ENCODE measurements at regions not wholly inside any gene's neighbourhood (a gene's known extent, or its start where the extent isn't known, plus 50 kb on each side); places are given as distances from the start of the nearest gene placed in this dataset.
A peak's percentile ranks its signal among the peaks of the same experiment; 100 is the strongest.

DNA sequence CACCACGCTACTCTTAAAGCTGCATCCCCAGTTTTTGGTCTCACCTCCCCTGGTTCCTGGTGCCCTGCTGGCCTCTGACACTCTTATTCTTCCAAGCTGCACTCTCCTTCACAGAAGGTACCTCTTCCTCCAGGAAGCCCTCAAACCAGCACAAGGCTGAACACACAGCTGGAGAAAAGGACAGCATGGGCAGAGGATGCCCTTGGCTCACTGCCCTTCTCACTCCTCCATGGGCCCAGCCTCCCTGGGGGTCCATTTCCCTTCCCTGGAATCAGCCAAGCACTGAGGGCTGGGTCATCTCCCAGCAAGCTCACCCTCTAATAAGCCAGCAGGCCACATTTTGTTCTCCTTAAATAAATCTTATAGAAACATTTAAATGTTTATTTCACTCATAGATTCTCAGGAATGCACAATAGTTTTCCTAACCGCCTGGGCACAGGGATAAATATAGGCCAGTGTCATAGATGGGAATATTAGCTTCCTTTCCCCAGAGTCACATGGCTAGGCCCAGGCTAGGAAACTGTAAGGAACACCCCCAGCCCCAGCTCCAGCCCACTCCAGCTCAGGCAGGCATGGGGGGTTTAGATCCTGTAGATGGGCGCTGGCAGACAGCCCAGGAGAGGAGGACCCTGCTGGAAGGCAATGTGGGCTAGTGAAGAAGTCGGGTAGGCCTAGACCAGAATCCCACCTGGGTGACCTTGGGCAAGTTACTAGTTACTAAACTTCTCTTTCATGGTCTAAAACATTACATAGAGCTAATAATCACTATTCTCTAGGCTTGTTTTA lies 51.5 kb downstream of the IRAG1 start:
- H3K9me3 Mint-ChIP-seq = no peaks in the 10 kb centered on the region
- DNase-seq (ENCODE audit: low spot score in 2 of 2) (no peak), ATAC-seq (no peak)
- H3K36me3 Mint-ChIP-seq = no peaks in the 10 kb centered on the region
- H3K27ac Mint-ChIP-seq = no peak overlapping the region

DNA sequence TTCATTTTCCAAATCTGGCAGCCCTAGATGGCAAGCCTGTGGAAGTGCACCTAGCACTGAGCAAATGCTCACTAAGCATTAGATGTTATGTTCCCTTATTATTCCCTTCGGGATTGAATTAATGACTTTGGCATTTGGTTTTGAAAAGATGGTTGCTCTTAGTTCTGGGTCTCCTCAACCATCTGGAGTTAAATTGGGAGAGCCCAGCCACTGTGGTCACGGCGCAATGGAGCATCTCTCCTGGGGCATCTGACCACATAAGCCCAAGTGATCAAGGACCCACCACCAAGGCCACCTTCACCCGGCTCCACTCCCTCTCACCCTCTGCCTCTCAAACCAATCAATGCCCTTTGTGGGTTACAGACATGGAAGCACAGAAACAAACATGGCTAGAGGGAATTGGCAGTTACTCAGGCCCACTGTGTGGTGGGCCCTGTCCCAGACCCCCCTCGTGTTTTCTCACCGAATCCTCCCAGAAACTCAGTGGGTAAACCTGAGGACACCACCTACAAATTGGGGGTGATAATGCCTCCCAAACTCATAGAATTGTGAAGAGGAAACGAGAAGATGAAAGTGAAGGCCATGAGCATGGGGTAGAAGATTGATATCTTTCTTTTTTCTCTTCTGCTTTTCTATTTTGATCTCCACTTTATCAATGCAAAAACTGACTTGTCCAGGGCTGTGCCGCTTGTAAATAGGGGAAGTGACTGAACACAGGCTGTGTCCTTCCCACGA lies 52.2 kb downstream of the IRAG1 start:
- ATAC-seq (no peak), DNase-seq (ENCODE audit: low spot score in 2 of 2) (no peak)
- H3K9me3 Mint-ChIP-seq = no peaks in the 10 kb centered on the region
- no peak overlapping the region for H3K27ac Mint-ChIP-seq
- H3K36me3 Mint-ChIP-seq = no peaks in the 10 kb centered on the region

DNA sequence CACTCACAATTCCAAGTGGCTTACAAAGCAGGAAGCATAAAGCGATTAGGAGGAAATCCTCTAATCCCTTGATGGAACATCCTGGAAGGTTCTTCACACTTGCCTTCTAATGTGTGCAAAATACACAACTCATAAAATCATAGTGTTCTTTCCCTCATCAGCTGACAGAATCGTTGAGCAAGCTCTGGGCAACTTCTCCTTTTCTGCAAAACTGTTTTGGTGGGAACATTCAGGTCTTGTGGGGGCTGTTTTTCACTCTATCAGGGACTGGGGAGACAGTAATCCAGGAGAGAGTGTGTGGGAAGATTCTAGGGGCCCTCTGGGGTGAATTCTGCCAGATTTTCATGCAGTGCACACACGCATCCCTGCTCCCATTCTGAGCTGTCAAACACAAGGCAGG lies 53.2 kb downstream of the IRAG1 start:
- H3K9me3 Mint-ChIP-seq = no peaks in the 10 kb centered on the region
- no peak overlapping the region for H3K27ac Mint-ChIP-seq
- DNase-seq (ENCODE audit: low spot score in 2 of 2) (no peak), ATAC-seq (no peak)
- H3K36me3 Mint-ChIP-seq = no peaks in the 10 kb centered on the region

DNA sequence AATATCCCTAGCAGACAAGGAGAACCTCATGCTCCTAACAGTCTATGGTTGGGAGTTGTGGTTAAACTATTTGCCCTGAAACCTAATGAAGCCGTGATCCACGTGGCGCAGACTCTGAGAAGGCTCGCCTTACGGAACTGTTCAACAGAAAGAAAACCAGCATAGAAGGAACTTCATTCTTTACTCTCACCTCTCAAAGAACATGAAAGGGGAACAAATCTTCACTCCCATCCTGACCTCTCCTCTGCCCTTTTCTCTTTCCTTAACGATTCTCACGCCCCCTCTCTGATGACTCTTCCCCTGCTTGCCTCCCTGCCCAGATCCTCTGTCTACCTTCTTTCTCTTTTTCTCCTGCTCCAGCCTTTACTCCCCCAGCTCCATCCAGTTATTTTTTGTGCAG lies 54.2 kb downstream of the IRAG1 start:
- Mint-ChIP-seq H3K36me3 (no peaks in the 10 kb centered on the region), H3K27ac (no peak overlapping the region), H3K9me3 (no peaks in the 10 kb centered on the region)
- ATAC-seq (no peak), DNase-seq (ENCODE audit: low spot score in 2 of 2) (no peak)

DNA sequence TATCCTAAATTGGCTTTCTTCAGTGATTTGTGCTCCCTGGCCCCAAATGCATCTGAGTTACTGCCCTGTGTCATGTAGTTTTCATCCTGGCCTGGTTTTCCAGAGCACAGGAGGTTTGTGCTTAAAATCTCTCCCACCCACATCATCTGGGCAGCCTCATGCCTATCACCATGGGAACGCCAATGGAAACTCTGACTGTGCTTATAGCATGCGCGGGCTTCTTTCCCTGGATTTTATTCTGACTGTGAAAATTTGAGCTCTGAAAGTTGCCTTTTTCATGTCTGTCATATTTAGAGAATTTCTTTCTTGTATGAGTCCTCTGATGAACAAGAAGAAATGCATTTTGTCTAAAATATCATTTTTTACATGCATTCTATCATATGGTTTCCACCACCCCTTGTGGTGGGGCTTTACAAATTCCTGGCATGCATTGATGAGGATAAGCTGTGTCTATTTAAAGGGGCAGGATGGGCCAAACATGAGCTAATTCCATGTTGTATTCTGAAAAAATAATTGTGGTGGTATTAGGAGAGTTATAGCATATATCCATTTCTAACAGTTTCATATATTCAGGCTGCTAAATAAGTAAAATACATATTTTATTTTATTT lies 55.1 kb downstream of the IRAG1 start:
- no peaks in the 10 kb centered on the region for H3K36me3 Mint-ChIP-seq
- H3K9me3 Mint-ChIP-seq = no peaks in the 10 kb centered on the region
- DNase-seq (ENCODE audit: low spot score in 2 of 2) (no peak), ATAC-seq (no peak)
- H3K27ac Mint-ChIP-seq = no peak overlapping the region

DNA sequence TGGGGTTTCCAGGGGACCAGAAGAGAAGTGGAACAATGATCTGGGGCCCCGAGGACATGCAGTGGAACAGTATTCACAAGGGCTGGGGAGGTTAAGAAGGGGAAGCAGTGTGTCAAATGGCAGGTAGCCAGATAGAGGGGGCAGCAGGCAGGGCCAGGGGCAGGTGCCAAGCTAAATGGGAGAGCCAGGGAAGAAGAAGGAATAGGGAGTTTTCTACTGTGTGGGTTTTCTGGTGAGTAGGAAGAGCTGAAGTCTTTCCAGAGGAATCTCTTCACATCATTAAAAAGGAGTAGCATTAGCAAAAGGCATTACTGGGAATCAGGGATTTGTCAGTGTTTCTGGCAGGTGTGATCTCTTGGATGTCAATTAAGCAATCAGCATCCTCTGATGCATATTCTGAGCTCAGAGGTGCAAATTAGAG lies 55.8 kb downstream of the IRAG1 start:
- no peak for ATAC-seq

DNA sequence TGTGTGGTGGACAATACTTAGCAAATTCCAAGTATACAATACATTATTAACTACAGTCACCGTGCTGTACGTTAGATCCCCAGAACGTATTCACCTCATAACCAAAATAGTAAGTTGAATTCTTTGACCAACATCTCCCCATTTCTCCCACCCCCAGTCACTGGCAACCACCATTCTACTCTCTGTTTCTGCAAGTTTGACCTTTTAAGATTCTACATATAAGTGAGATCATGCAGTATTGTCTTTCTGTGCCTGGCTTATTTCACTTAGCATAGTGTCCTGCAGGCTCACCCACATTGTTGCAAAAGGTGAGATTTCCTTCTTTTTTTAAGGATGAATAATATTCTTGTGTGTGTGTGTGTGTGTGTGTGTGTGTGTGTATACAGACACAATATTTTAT lies 59.1 kb downstream of the IRAG1 start:
- ATAC-seq = no peak
- no peak for DNase-seq (ENCODE audit: low spot score in 2 of 2)
- Mint-ChIP-seq H3K9me3 (no peaks in the 10 kb centered on the region), H3K27ac (no peak overlapping the region), H3K36me3 (no peaks in the 10 kb centered on the region)

More for the DNA sequence above, 55.8 kb downstream of the IRAG1 start:
- Mint-ChIP-seq H3K36me3 (no peaks in the 10 kb centered on the region), H3K27ac (no peak overlapping the region), H3K9me3 (no peaks in the 10 kb centered on the region)
- no peak for DNase-seq (ENCODE audit: low spot score in 2 of 2)

DNA sequence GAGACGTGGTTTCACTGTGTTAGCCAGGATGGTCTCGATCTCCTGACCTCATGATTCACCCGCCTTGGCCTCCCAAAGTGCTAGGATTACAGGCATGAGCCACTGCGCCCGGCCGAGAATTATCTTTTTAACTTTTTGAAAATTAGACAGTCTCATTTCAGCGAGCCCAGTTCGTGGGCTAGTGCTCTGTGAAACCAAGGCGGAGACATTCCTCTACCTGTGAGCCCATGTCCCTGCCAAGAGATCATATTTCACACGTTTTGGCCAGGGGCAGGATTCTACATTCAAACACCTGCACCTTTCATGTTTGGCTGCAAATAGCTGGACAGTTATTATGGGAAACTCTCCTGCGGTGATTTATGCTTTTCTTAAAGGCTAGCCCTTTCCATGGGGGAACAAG lies 60.3 kb downstream of the IRAG1 start:
- no peak overlapping the region for H3K27ac Mint-ChIP-seq
- H3K36me3 Mint-ChIP-seq = no peaks in the 10 kb centered on the region
- ATAC-seq (no peak), DNase-seq (ENCODE audit: low spot score in 2 of 2) (no peak)
- no peaks in the 10 kb centered on the region for H3K9me3 Mint-ChIP-seq

DNA sequence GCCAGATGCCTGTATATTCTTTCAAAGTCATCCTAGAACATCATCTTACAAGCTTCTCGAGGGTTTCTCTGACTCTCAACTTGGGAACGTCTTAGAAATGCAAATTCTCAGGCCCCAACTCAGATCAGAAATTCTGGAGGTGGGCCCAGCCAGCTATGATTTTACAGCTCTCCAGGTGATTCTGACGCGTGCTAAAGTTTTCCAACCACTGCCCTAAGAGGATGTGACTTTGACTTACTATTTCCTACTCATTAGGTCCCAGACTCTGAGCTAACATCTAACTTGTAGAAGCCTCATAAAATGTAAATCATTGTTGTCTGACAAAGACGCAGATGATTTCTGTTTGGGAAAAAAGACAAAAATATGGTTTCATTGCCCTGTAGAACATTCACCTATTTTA lies 61.1 kb downstream of the IRAG1 start:
- H3K36me3 Mint-ChIP-seq = no peaks in the 10 kb centered on the region
- H3K9me3 Mint-ChIP-seq = no peaks in the 10 kb centered on the region
- ATAC-seq (peak; percentile 31 to 62), DNase-seq (ENCODE audit: low spot score in 2 of 2) (no peak)
- H3K27ac Mint-ChIP-seq = peak overlapping the region in 1 of 2 donors; percentile 62

DNA sequence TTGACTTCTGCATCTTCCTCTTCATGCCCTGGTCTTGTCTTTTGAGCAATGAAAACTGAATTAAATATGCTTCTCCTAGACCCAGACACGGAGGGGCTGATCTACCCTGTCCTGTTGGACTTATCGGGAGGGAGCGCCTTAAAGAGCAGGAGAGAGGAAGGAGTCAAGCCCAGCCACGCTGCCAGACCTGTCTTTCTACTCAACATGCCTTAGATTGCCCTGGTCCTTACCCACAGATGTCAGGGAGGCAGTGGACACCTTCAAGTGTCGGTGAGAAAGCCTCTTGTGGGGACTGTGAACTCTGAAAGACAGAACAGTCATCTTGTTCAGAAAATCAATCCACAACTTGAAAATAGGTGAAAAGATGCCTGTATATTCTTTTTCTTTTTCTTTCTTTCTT lies 61.8 kb downstream of the IRAG1 start:
- Mint-ChIP-seq H3K9me3 (no peaks in the 10 kb centered on the region), H3K27ac (peak overlapping the region in 1 of 2 donors; percentile 62), H3K36me3 (no peaks in the 10 kb centered on the region)
- ATAC-seq (no peak), DNase-seq (ENCODE audit: low spot score in 2 of 2) (no peak)

DNA sequence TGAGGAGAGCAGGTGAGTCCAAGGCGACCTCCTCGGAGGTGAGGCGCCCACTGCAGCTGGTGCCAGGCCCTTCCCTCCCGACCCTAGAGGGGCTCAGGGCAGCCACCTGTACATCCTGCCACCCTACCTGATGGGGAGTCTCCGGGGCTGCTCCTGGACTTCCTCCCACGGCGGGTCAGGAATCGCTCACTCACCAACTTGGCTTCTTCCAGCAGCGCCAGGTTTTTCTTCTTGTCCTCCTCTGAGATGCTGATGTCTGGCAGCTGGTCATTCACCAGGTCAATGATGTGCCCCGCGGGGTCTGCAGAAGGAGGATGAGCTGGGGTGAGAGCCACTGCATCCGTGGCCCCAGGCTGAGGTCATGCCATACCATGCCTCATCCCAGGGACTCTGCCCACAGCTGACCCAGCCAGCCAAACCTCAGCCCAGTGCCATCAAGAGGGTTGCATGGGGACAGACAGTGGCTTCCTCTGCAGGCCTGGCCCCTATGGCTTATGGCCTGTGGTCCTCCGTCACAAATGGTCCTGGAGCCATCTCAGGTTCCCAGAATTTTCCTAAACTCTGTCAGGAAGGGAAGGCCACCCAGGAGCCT lies 61.0 kb upstream of the LYVE1 start:
- H3K27ac Mint-ChIP-seq = no peak overlapping the region
- ATAC-seq (no peak), DNase-seq (ENCODE audit: low spot score in 2 of 2) (no peak)
- H3K9me3 Mint-ChIP-seq = no peaks in the 10 kb centered on the region
- H3K36me3 Mint-ChIP-seq = no peaks in the 10 kb centered on the region

DNA sequence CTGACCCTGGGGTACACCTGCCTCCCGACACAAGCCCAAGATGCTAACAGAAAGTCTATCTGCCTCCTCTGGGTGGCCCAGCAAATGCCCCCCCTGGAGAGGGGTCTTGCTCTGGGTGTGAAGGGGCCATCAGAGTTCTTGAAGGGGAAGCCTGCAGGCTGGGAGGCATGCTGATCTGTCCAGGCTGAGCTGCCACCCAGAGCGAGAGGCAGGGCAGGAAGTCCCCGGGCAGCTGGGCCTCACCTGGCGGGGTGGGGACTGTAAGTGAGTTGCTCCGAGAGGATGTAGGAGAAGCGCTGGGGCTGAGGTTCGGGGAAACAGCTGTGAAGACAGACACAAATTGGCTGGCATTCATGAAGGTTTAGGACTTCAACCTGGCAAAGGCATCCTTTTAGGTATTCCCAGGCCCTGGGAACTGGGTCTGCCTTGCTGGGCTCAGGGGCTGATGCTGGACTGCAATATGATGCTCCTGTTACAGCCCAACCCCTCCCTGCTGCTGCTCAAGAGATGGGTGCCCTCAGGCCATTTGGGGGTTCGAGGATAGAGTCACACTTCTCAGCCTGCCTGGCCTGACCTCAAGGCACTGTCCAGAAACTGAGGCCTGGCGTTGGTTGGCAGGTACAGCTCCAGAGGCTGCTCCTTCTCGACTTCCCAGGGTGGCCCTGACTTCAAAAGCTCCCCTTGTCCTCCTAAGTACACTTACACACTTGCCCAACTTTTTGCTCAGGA lies 60.2 kb upstream of the LYVE1 start:
- Mint-ChIP-seq H3K36me3 (peaks cover 0 to under 1% of the 10 kb centered on the region in 2 donors), H3K9me3 (no peaks in the 10 kb centered on the region), H3K27ac (peak overlapping the region in 1 of 2 donors; percentile 26)
- DNase-seq (ENCODE audit: low spot score in 2 of 2) (no peak), ATAC-seq (peak in 1 of 2 donors; percentile 38)

DNA sequence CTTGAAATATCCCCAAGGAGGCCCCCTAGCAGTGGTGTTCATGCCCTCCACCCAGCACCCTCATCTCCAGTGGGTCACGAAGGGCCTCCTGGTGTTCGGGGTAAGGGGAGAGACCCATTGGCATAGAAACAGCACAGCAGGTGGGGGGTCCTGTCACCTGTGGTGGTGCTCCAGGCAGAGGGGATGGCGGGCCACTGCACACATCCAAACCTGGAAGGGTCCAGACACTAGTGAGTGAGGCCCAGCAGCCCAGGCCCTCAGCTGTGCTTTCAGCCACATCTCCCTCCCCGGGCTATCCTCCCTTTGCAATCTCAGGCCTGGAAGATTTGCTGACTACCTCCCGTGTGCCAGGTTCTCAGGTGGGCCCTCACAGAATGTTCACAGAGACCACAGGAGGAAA lies 59.4 kb upstream of the LYVE1 start:
- Mint-ChIP-seq H3K36me3 (peaks cover 0 to 8% of the 10 kb centered on the region in 2 donors), H3K27ac (no peak overlapping the region), H3K9me3 (no peaks in the 10 kb centered on the region)
- ATAC-seq (no peak), DNase-seq (ENCODE audit: low spot score in 2 of 2) (no peak)

DNA sequence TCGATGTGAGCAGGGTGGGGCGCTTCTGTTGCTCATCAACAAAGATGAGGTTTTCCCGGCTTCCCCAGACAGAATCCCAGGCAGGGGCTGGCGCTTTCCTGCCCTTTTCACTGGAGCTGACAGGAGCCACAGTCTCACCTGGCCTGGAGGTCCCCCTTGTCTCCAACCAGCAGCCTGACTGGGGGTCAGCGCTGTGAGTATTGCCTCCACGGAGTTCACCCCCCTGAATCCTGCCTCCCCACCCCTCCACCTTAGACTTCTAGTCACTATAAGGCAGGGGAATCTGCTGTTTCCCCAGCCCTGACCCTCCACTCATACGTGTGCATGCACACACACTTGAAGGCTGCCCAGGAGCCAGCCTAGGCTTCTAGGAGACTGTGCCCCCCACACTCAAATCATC lies 58.8 kb upstream of the LYVE1 start:
- no peaks in the 10 kb centered on the region for H3K9me3 Mint-ChIP-seq
- no peak overlapping the region for H3K27ac Mint-ChIP-seq
- peaks cover 0 to 8% of the 10 kb centered on the region in 2 donors for H3K36me3 Mint-ChIP-seq
- no peak for ATAC-seq
- DNase-seq (ENCODE audit: low spot score in 2 of 2) = no peak

DNA sequence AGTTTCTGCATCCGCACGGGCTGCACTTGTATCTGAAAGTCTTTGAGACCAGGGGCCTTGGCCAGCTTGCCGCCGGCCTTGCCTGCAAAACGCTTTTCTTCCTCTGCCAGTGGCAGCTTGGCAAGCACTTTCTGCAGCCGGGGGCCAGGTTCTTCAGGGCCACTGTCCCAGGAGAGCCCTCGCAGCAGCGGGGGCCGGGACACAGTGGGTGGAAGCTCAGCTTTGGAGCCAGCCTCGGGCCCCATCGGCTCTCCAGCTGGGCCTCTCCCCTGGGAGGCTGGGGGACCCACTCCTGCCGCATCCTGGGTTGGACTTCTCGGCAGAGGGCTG lies 57.5 kb upstream of the LYVE1 start:
- Mint-ChIP-seq H3K9me3 (no peaks in the 10 kb centered on the region), H3K36me3 (peaks cover 0 to 8% of the 10 kb centered on the region in 2 donors), H3K27ac (no peak overlapping the region)
- DNase-seq (ENCODE audit: low spot score in 2 of 2) (no peak), ATAC-seq (no peak)

DNA sequence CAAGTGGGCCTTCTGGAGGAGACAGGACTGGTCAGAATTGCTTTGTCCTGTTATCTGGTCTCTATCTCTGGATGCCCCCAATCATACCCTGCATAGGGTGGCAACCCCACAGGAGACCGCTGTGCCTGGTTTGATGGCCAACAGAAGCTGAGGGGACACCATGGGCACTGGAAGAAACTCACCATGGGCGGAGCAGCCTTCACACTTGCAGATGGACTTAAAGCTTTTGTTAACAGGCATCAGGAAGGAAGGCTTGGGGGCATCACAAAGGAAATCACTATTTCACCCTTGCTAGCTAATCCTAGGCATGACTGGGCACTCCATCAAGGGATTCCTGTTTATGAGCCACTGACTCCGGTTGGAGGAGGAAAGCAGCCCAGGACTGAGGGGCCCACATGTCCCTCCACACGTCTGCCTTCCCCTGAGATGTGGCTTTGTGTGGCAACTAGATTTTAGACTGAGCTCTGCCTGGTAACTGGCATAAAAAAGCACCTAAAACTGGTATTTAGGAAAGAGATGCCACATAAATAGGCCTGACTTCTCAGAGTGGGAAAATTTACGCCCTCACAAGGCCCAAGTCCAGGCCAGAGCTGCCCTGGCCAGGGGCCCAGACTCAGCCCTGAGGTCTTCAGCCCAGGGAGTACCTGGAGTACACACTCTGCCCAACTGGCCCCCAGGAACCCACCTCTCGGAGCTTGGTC lies 57.0 kb upstream of the LYVE1 start:
- ATAC-seq = no peak
- no peak for DNase-seq (ENCODE audit: low spot score in 2 of 2)
- peaks cover 0 to 8% of the 10 kb centered on the region in 2 donors for H3K36me3 Mint-ChIP-seq
- no peaks in the 10 kb centered on the region for H3K9me3 Mint-ChIP-seq
- H3K27ac Mint-ChIP-seq = no peak overlapping the region

All from activated naive CD4-positive, alpha-beta T cell treated with anti-CD3 and anti-CD28 coated beads, Interleukin-2, amount 50 U/mL, for 72 hours (primary cell).